GM12801 (cell line): ENCODE measurements at regions not wholly inside any gene's neighbourhood (a gene's known extent, or its start where the extent isn't known, plus 50 kb on each side); places are given as distances from the start of the nearest gene placed in this dataset.

Experiments
- TF ChIP-seq, protein P1 (sequence below): IDR thresholded peaks from one replicate; pipeline ENCODE4 v1.5.1; 2011; ENCODE audit warnings: control low read depth; ENCODE audit not compliant: insufficient read length; ENCODE audit errors: extremely low read depth

DNA sequence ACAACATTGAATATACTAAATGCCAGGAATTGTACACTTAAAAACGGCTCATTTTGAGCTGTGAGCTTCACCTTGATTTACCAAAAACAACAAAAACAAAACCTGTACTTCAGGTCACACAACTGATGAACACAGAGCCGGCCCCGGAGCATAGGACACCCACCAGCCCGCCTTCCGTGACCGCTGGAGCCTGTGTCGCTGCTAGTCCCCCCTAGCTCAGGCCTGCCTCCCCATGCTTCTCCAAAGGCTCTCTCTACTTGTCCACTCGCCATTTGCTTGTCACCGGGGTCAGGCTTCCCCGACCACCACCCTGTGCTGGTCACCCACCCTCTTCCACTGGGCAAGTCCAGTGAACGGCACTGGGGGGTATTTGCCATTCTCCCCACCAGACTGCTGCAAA, 113.8 kb upstream of the TNRC6C start:
- TF ChIP-seq, protein P1, sequence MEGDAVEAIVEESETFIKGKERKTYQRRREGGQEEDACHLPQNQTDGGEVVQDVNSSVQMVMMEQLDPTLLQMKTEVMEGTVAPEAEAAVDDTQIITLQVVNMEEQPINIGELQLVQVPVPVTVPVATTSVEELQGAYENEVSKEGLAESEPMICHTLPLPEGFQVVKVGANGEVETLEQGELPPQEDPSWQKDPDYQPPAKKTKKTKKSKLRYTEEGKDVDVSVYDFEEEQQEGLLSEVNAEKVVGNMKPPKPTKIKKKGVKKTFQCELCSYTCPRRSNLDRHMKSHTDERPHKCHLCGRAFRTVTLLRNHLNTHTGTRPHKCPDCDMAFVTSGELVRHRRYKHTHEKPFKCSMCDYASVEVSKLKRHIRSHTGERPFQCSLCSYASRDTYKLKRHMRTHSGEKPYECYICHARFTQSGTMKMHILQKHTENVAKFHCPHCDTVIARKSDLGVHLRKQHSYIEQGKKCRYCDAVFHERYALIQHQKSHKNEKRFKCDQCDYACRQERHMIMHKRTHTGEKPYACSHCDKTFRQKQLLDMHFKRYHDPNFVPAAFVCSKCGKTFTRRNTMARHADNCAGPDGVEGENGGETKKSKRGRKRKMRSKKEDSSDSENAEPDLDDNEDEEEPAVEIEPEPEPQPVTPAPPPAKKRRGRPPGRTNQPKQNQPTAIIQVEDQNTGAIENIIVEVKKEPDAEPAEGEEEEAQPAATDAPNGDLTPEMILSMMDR: no peak

GRCh38 chr17:77845541-77846225, 112.8 kb upstream of the TNRC6C start:
- TF ChIP-seq, protein P1: no peak

GRCh38 chr17:77846531-77847085, 111.9 kb upstream of the TNRC6C start:
- TF ChIP-seq, protein P1: no peak

GRCh38 chr17:77847221-77848085, 111.0 kb upstream of the TNRC6C start:
- TF ChIP-seq, protein P1: no peak

- TF ChIP-seq, protein P1: no peak
These were observed 110.2 kb upstream of the TNRC6C start for GRCh38 chr17:77848257-77848656.

GRCh38 chr17:77849239-77849638, 109.3 kb upstream of the TNRC6C start:
- TF ChIP-seq, protein P1: no peak

DNA sequence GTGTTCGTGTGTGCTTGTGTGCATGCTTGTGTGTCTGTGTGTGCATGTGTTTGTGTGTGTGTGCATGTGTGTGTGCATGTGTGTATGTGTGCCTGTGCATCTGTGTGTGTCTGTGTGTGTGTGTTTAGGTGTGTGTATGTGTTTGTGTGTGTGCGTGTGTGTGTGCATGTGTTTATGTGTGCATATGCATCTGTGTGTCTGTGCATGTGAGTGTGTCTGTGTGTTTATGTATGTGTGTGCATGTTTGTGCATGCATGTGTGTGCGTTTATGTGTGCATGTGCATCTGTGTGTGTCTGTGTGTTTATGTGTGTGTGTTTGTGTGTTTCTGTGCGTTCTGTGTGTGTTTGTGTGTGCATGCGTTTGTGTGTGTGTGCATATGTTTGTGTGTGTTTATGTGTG, 106.6 kb upstream of the TNRC6C start:
- TF ChIP-seq, protein P1: no peak
